Sigmoid colon (tissue), 6 donors: ENCODE measurements at regions not wholly inside any gene's neighbourhood (a gene's known extent, or its start where the extent isn't known, plus 50 kb on each side); places are given as distances from the start of the nearest gene placed in this dataset.

Experiments used
- DNase-seq: peaks from one replicate; pipeline ENCODE4 v3.0.0-alpha.2; 2019
- H3K27ac ChIP-seq, 4 donors: fragments of 200-600 bp; sonication (generic); one replicate each; pipeline ENCODE4 v1.5.1; 2016 to 2019; ENCODE audit warnings: mild to moderate bottlenecking in 1 of 4
- H3K27me3 ChIP-seq, 3 donors: fragments of 200-600 bp; sonication (generic); one replicate each; pipeline ENCODE4 v1.5.1; 2019; ENCODE audit warnings: mild to moderate bottlenecking in 1 of 3
- H3K36me3 ChIP-seq, 4 donors: fragments of 200-600 bp; sonication (generic); one replicate each; pipeline ENCODE4 v1.5.1; 2016 to 2019
- H3K4me1 ChIP-seq, 4 donors: fragments of 200-600 bp; sonication (generic); one replicate each; pipeline ENCODE4 v1.5.1; 2017 to 2019
- H3K4me3 ChIP-seq, 4 donors: fragments of 200-600 bp; sonication (generic); one replicate each; pipeline ENCODE4 v1.5.1; 2017 to 2019; ENCODE audit warnings: mild to moderate bottlenecking in 2 of 4, moderate library complexity in 1 of 4
- H3K9me3 ChIP-seq, 4 donors: fragments of 200-600 bp in 3 of 4; sonication (generic) in 3 of 4; one replicate each; pipeline versions ENCODE4 v1.5.1 to v1.6.1; 2013 to 2019
- EP300 ChIP-seq, 4 donors: sonication (generic); formaldehyde crosslinking; IDR thresholded peaks; one replicate each; pipeline ENCODE4 v1.6.1; 2017; ENCODE audit warnings: antibody characterized with exemption in 4 of 4
- POLR2A ChIP-seq, 2 donors: fragments of 450-650 bp; IDR thresholded peaks; one replicate each; pipeline ENCODE4 v1.6.1; 2016; ENCODE audit warnings: antibody characterized with exemption in 2 of 2, mild to moderate bottlenecking in 2 of 2, moderate library complexity in 2 of 2
- POLR2AphosphoS5 ChIP-seq, 4 donors: sonication (generic); formaldehyde crosslinking; IDR thresholded peaks; one replicate each; pipeline ENCODE4 v1.6.1; 2017; ENCODE audit warnings: antibody characterized with exemption in 4 of 4
- WGBS, 2 donors: extraction: QIAGEN DNeasy Blood & Tissue Kit; methylation state at CpG; one replicate each; pipeline ENCODE4 v1.1.7; 2013; 5-methylcytosine and 5-hydroxymethylcytosine counted together
- intact Hi-C: fragments of 100-400 bp; cut with DNase I; formaldehyde crosslinking; loops from one replicate; pipeline ENCODE4 v1.15.1; 2023
- TF ChIP-seq, protein P1 (sequence below), 4 experiments: fragments of 450-650 bp in 3 of 4; fragments of 200-600 bp in 1 of 4; IDR thresholded peaks; one replicate each; pipeline ENCODE4 v1.5.1; 2016 to 2019; ENCODE audit warnings: antibody characterized with exemption in 4 of 4, mild to moderate bottlenecking in 3 of 4, moderate library complexity in 2 of 4
- donor health status: healthy with polysubstance abuse.
- donor health status: healthy.

DNA sequence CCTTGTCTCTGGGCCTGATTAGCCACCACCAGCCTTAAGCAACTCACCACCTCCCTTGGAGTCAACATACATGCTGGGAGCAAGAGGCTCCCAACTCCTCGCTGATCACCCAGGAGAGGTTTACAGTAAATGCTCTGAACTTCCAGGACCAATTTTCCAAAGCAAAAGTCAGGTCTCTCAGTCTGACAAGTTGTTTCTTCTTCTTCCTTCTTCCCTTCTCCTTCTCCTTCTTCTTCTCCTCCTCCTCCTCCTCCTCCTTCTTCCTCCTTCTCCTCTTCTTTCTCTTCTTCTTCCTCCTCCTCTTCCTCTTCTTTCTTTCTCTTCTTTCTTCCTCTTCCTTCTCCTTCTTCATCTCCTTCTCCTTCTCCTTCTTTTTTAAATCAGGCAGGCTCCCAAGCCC is 148.2 kb downstream of the NECTIN1 start:
- peaks cover 0 to 25% (median 7%) of the 10 kb centered on the region in 3 donors for H3K27me3 ChIP-seq
- H3K27ac ChIP-seq, result no peak overlapping the region
- peaks cover 0 to 19% (median 15%) of the 10 kb centered on the region in 4 donors for H3K4me1 ChIP-seq
- WGBS, 2 donors, result 83 to 90% methylated on average over 1 of the region's 1 CpG
- no peaks in the 10 kb centered on the region for H3K36me3 ChIP-seq
- TF ChIP-seq, protein P1, sequence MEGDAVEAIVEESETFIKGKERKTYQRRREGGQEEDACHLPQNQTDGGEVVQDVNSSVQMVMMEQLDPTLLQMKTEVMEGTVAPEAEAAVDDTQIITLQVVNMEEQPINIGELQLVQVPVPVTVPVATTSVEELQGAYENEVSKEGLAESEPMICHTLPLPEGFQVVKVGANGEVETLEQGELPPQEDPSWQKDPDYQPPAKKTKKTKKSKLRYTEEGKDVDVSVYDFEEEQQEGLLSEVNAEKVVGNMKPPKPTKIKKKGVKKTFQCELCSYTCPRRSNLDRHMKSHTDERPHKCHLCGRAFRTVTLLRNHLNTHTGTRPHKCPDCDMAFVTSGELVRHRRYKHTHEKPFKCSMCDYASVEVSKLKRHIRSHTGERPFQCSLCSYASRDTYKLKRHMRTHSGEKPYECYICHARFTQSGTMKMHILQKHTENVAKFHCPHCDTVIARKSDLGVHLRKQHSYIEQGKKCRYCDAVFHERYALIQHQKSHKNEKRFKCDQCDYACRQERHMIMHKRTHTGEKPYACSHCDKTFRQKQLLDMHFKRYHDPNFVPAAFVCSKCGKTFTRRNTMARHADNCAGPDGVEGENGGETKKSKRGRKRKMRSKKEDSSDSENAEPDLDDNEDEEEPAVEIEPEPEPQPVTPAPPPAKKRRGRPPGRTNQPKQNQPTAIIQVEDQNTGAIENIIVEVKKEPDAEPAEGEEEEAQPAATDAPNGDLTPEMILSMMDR (IDR thresholded peaks at IDR 0.05), result no peak
- TF ChIP-seq EP300 (IDR thresholded peaks at IDR 0.05) (no peak), POLR2AphosphoS5 (IDR thresholded peaks at IDR 0.05) (no peak), POLR2A (IDR thresholded peaks at IDR 0.05) (no peak)
- intact Hi-C loops, result no loop called here
- no peak overlapping the region for H3K4me3 ChIP-seq
- H3K9me3 ChIP-seq, result no peaks in the 10 kb centered on the region
- DNase-seq, result no peak

DNA sequence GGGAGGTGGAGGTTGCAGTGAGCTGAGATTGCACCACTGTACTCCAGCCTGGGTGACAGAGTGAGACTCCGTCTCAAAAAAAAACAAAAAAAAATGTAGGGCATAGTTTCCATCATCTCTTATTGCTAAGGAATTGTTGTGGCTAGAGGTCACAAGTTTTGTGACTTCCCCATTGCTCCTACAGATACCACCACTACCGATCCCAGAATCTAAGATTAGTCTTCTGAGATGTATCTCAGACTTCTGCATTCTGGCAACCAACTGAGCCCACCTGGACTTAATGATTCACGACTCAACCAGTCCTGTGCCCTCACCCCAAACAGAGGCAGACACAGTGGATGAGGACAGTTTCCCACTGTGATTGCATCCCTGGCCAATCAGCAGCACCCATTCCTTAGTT is 148.9 kb downstream of the NECTIN1 start:
- Histone ChIP-seq H3K4me1 (peaks cover 0 to 15% (median 12%) of the 10 kb centered on the region in 4 donors), H3K9me3 (no peaks in the 10 kb centered on the region), H3K4me3 (no peak overlapping the region), H3K27me3 (peaks cover 0 to 20% (median 4%) of the 10 kb centered on the region in 3 donors), H3K36me3 (no peaks in the 10 kb centered on the region), H3K27ac (no peak overlapping the region)
- WGBS, 2 donors, result 88 to 90% methylated on average over 3 of the region's 3 CpGs
- no peak for DNase-seq
- TF ChIP-seq, protein P1 (IDR thresholded peaks at IDR 0.05), result no peak
- TF ChIP-seq POLR2AphosphoS5 (IDR thresholded peaks at IDR 0.05) (no peak), EP300 (IDR thresholded peaks at IDR 0.05) (no peak), POLR2A (IDR thresholded peaks at IDR 0.05) (no peak)
- intact Hi-C loops, result no loop called here

DNA sequence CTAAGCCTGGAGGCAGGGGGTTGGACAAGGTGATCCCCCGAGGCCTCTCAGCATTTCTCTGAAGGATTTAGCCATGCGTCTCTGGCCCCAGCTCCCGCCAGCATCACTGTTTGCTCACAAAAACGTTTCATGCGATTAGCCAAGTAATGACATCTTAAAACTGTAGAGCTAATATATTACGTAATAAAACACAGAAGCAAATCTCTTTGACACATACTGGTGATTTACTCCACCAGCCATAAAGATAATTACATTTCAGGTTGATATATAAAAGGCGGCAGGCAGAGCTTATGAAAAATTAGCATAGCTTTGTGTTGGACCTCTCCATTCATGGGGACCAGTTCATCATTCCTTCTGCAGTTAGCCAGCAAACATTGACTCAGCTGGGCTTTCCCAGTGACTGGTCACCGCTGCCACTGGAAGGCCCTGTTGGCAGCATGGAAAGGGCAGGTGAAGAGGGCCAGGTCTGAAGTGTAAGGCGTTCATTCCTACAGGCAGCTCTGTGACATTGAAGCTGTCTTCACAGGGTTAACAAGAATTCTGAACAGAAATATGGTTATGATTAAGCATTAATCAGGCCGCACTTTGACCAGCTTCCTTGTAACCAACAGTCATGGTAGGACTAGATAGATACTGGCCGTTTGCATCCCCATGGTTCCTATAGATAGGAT is 150.3 kb downstream of the NECTIN1 start:
- intact Hi-C loops, result no loop called here
- no peak overlapping the region for H3K4me3 ChIP-seq
- H3K9me3 ChIP-seq, result no peaks in the 10 kb centered on the region
- no peak overlapping the region for H3K27ac ChIP-seq
- H3K27me3 ChIP-seq, result peaks cover 0 to 6% (median 0%) of the 10 kb centered on the region in 3 donors
- H3K4me1 ChIP-seq, result peaks cover 0 to under 1% (median 0%) of the 10 kb centered on the region in 4 donors
- no peak for DNase-seq
- 52 to 72% methylated on average over 11 of the region's 11 CpGs for WGBS, 2 donors
- no peaks in the 10 kb centered on the region for H3K36me3 ChIP-seq
- TF ChIP-seq, protein P1 (IDR thresholded peaks at IDR 0.05), result no peak
- no peak for TF ChIP-seq EP300 (IDR thresholded peaks at IDR 0.05)
- no peak for TF ChIP-seq POLR2AphosphoS5 (IDR thresholded peaks at IDR 0.05)
- no peak for TF ChIP-seq POLR2A (IDR thresholded peaks at IDR 0.05)

DNA sequence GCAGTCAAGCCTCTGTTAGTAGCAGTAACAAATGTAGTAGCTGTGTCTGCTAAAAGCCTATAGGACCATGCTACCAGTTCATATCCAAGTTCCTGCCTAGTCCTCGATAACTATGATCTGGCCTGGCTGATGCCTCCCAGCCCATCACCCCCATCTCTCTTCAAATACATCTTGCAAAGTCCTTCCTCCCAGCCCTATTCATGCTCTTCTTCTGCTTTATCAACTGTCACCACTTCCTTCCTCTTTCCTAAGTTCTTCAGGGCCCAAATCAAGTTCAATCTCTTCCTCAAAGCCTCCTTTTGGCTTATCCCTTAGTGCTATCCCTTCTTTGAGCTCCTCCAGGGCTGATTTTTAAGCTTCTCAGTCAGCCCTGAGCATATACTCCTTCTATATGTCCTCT is 150.9 kb upstream of the THY1 start:
- H3K36me3 ChIP-seq, result no peaks in the 10 kb centered on the region

More for the DNA sequence above, 150.9 kb upstream of the THY1 start:
- DNase-seq, result no peak
- Histone ChIP-seq H3K27me3 (no peaks in the 10 kb centered on the region), H3K9me3 (no peaks in the 10 kb centered on the region), H3K4me1 (peaks cover 0 to 2% (median 2%) of the 10 kb centered on the region in 4 donors), H3K4me3 (no peak overlapping the region), H3K27ac (no peak overlapping the region)
- TF ChIP-seq POLR2A (IDR thresholded peaks at IDR 0.05) (no peak), EP300 (IDR thresholded peaks at IDR 0.05) (no peak), POLR2AphosphoS5 (IDR thresholded peaks at IDR 0.05) (no peak)
- TF ChIP-seq, protein P1 (IDR thresholded peaks at IDR 0.05), result no peak
- WGBS, 2 donors, result 41 to 83% methylated on average over 1 of the region's 1 CpG
- intact Hi-C loops, result no loop called here
